Common myeloid progenitor, CD34-positive (primary cell): ENCODE measurements at regions not wholly inside any gene's neighbourhood (a gene's known extent, or its start where the extent isn't known, plus 50 kb on each side); places are given as distances from the start of the nearest gene placed in this dataset.

ENCODE experiments used
- CTCF ChIA-PET: fragments of 350-600 bp; sonication (Branson Sonifier 250); formaldehyde crosslinking; loops from one replicate; lab custom pipeline; 2021; ENCODE audit warnings: antibody characterized with exemption; lab: Charles Lee
- POLR2A ChIA-PET: fragments of 350-600 bp; sonication (Branson Sonifier 250); formaldehyde crosslinking; loops from one replicate; lab custom pipeline; 2021; ENCODE audit warnings: antibody characterized with exemption; lab: Charles Lee
- DNase-seq, 3 donors: peaks; one replicate each; pipeline versions ENCODE4 v3.0.0 to v3.0.0-alpha.2; 2013
- H3K27ac ChIP-seq, 2 experiments: 1 replicate in 1 of 2; 2 replicates in 1 of 2; pipeline ENCODE4 v1.7.0; 2013; ENCODE audit warnings: inconsistent platforms in 2 of 2, low read length in 2 of 2, mild to moderate bottlenecking in 2 of 2, low read depth in 1 of 2, moderate library complexity in 1 of 2; ENCODE audit not compliant: severe bottlenecking in 2 of 2, insufficient read depth in 1 of 2, poor library complexity in 1 of 2
- H3K27me3 ChIP-seq, 5 experiments: replicated peaks in 2 of 5; 1 replicate in 3 of 5; 2 replicates in 2 of 5; pipeline versions ENCODE4 v1.6.1 to v1.7.0; 2013; ENCODE audit warnings: low read length in 4 of 5, mild to moderate bottlenecking in 2 of 5, moderate library complexity in 2 of 5, inconsistent platforms in 1 of 5; ENCODE audit not compliant: insufficient read depth in 5 of 5, control insufficient read depth in 4 of 5
- H3K36me3 ChIP-seq, 4 experiments: 1 replicate in 2 of 4; 2 replicates in 2 of 4; pipeline versions ENCODE4 v1.6.1 to v1.7.0; 2013; ENCODE audit warnings: low read length in 3 of 4, control low read depth in 1 of 4, mild to moderate bottlenecking in 1 of 4; ENCODE audit not compliant: control insufficient read depth in 4 of 4, insufficient read depth in 4 of 4
- H3K4me1 ChIP-seq, 4 experiments: 1 replicate in 3 of 4; 2 replicates in 1 of 4; pipeline versions ENCODE4 v1.6.1 to v1.7.1; 2013; ENCODE audit warnings: low read length in 3 of 4, mild to moderate bottlenecking in 3 of 4, control low read depth in 1 of 4, inconsistent platforms in 1 of 4, moderate library complexity in 1 of 4; ENCODE audit not compliant: control insufficient read depth in 4 of 4, insufficient read depth in 4 of 4; ENCODE audit errors: control extremely low read depth in 1 of 4
- H3K4me3 ChIP-seq, 7 experiments: 1 replicate in 4 of 7; 2 replicates in 3 of 7; pipeline versions ENCODE4 v1.5.1 to v1.7.0; 2013; ENCODE audit warnings: mild to moderate bottlenecking in 7 of 7, low read length in 6 of 7, moderate library complexity in 6 of 7, inconsistent platforms in 2 of 7, low read depth in 2 of 7, control low read depth in 1 of 7; ENCODE audit not compliant: insufficient read depth in 4 of 7, control insufficient read depth in 1 of 7; ENCODE audit errors: extremely low read depth in 1 of 7
- H3K9me3 ChIP-seq, 5 experiments: 1 replicate in 4 of 5; 2 replicates in 1 of 5; pipeline versions ENCODE4 v1.6.1 to v1.7.1; 2013; ENCODE audit warnings: low read length in 4 of 5, mild to moderate bottlenecking in 2 of 5, inconsistent platforms in 1 of 5, low read depth in 1 of 5, moderate library complexity in 1 of 5; ENCODE audit not compliant: control insufficient read depth in 4 of 5, insufficient read depth in 2 of 5; ENCODE audit errors: control extremely low read depth in 1 of 5
- WGBS: methylation state at CpG from one replicate; pipeline ENCODE4 v1.1.5; 2013; ENCODE audit not compliant: insufficient coverage; 5-methylcytosine and 5-hydroxymethylcytosine counted together

DNA sequence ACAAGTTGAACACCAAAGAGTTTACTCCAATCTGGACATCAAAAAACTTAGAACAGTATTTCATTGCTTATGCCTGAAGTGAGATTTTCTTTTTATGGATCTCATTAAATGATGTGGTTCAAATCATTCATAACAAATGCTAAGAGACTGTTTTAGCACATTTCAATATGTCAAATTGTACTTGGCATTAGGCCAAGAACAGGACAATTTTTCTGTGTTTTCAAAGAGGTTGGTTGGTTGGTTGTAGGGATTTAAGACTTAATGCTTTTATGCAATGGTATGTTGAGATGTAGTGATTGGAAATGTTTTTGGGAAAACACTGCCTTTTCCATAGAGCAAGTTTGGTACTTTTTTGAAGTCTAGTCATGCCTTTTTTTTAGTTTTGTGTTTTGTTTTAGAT, 510.4 kb downstream of the ZNF674 start:
- H3K27me3 ChIP-seq = no peaks in the 10 kb centered on the region
- CTCF ChIA-PET = no interaction called here
- POLR2A ChIA-PET = no interaction called here

DNA sequence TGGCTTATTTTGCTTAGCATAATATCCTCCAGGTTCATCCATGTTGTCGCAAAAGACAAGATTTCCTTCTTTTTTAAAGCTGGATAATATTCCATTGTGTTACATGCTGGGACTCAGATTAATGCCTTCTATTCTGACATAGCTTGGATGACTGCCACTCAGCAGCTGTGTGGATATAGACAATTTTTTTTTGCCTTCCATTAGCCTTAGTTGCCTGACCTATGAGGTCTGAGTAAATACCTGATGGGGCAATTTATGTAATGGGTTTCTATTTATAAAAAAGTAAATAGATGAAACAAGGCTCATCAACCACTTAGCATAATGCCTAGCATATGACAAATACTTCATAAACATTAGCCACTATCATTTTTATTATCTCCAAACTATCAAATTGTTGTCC, 515.4 kb downstream of the ZNF674 start:
- Histone ChIP-seq H3K9me3 (no peaks in the 10 kb centered on the region), H3K27me3 (no peaks in the 10 kb centered on the region), H3K36me3 (no peaks in the 10 kb centered on the region), H3K4me1 (no peaks in the 10 kb centered on the region), H3K4me3 (no peak overlapping the region), H3K27ac (no peak overlapping the region)
- CTCF ChIA-PET = no interaction called here
- WGBS = no CpG with 5 or more reads among the region's 1 CpG
- DNase-seq = no peak
- POLR2A ChIA-PET = no interaction called here

More for the DNA sequence above, 510.4 kb downstream of the ZNF674 start:
- DNase-seq = no peak
- Histone ChIP-seq H3K4me1 (peaks cover 0 to 4% (median 0%) of the 10 kb centered on the region in 4 experiments), H3K9me3 (peaks cover 0 to 3% (median 2%) of the 10 kb centered on the region in 5 experiments), H3K36me3 (no peaks in the 10 kb centered on the region), H3K4me3 (no peak overlapping the region), H3K27ac (no peak overlapping the region)

DNA sequence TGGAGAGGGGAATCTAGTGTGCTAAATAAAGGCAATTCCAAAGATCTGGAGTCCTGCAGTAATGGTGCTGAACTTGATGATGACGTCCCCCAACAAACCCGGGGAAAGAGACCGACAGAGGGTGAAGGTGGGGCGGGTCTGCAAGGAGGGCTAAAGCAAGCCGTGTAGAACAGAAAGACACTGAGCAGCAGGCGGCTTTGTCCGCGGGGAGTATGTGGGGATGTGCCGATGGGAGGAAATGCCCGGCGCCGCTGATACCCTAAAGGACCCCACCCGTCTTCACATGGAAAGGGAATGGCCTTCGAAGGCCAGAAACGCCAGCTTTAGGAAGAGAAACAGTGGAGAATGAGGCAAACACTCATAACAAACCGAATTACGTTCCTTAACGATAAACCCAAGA, 528.9 kb downstream of the ZNF674 start:
- H3K4me1 ChIP-seq = peaks cover 0 to 4% (median 0%) of the 10 kb centered on the region in 4 experiments
- CTCF ChIA-PET = no interaction called here

DNA sequence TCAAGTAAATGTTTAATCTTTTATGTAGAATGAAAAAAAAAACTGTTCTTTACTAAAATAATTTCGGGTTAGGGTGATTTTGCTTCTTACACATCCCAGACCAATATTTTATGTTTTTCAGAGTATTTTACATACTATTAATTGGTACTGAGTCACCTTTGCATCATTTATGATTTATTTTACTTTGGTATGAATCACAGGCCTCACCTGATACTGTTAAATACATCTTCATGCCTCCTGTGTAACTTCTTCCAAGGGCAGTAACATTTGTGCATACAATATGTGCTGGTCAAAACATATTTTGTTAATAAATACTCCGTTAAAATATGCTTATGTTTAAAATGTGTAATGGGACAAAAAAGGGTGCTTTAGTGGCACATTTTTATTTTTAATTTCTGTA, 529.6 kb downstream of the ZNF674 start:
- Histone ChIP-seq H3K4me3 (no peak overlapping the region), H3K27me3 (peaks cover 0 to 2% (median 0%) of the 10 kb centered on the region in 5 experiments), H3K36me3 (no peaks in the 10 kb centered on the region), H3K4me1 (peaks cover 0 to 4% (median 0%) of the 10 kb centered on the region in 4 experiments), H3K27ac (no peak overlapping the region), H3K9me3 (no peaks in the 10 kb centered on the region)
- CTCF ChIA-PET = no interaction called here
- DNase-seq = no peak
- WGBS = no CpG with 5 or more reads among the region's 2 CpGs
- POLR2A ChIA-PET = no interaction called here

More for the DNA sequence above, 528.9 kb downstream of the ZNF674 start:
- no peak overlapping the region for H3K4me3 ChIP-seq
- no peaks in the 10 kb centered on the region for H3K9me3 ChIP-seq
- POLR2A ChIA-PET = no interaction called here
- no peak overlapping the region for H3K27ac ChIP-seq
- H3K36me3 ChIP-seq = no peaks in the 10 kb centered on the region
- no peak for DNase-seq
- WGBS = 78% methylated on average over 15 of the region's 18 CpGs
- peaks cover 0 to 2% (median 0%) of the 10 kb centered on the region in 5 experiments for H3K27me3 ChIP-seq

DNA sequence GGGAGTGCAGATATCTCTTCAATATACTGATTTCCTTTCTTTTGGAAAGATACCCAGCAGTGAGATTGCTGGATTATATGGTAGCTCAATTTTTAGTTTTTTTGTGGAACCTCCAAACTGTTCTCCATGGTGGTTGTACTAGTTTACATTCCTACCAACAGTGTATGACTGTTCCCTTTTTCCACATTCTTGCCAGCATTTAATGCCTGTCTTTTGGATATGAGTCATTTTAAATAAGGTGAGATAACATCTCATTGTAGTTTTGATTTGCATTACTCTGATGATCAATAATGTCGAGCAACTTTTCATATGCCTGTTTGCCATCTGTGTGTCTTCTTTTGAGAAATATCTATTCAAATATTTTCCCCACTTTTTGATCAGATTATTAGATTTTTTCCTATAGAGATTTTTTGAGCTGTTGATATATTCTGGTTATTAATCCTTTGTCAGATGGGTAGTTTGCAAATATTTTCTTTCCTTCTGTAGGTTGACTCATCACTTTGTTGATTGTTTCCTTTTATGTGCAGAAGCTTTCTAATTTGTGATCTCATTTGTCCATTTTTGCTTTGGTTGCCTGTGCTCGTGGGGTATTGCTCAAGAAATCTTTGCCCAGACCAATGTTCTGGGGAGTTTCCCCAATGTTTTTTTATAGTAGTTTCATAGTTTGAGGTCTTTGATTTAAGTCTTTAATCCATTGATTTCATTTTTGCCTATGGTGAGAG, 552.7 kb downstream of the ZNF674 start:
- H3K4me1 ChIP-seq = no peaks in the 10 kb centered on the region
- peaks cover 0 to 6% (median 0%) of the 10 kb centered on the region in 5 experiments for H3K9me3 ChIP-seq
- no peak overlapping the region for H3K4me3 ChIP-seq
- CTCF ChIA-PET = no interaction called here
- POLR2A ChIA-PET = no interaction called here
- H3K27ac ChIP-seq = no peak overlapping the region
- DNase-seq = no peak
- peaks cover 0 to 2% (median 0%) of the 10 kb centered on the region in 5 experiments for H3K27me3 ChIP-seq
- no peaks in the 10 kb centered on the region for H3K36me3 ChIP-seq
- 78% methylated on average over 1 of the region's 2 CpGs for WGBS

DNA sequence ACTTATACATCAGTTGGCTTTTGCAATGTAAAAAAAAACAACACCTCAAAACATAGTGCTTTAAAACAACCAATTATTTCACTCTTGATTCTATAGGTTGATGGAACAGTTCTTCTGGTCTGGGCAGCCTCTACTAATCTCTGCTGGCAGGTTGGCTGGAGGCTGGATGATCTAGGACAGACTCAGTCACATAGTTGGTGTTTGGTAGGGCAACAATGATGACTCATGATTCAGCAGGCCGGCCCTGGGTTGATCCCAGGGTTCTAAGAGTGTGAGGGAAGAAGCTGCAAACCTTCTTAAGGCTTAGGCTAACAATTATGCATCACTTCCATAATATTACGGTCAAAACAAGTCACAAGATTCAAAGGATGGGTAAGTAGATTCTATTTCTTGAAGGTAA, 558.2 kb downstream of the ZNF674 start:
- no peak for DNase-seq
- no peaks in the 10 kb centered on the region for H3K36me3 ChIP-seq
- no peaks in the 10 kb centered on the region for H3K27me3 ChIP-seq
- no peak overlapping the region for H3K27ac ChIP-seq
- POLR2A ChIA-PET = no interaction called here
- CTCF ChIA-PET = no interaction called here
- peaks cover 0 to 2% (median 0%) of the 10 kb centered on the region in 5 experiments for H3K9me3 ChIP-seq
- WGBS = 83% methylated on average over 1 of the region's 2 CpGs
- no peaks in the 10 kb centered on the region for H3K4me1 ChIP-seq
- H3K4me3 ChIP-seq = no peak overlapping the region

DNA sequence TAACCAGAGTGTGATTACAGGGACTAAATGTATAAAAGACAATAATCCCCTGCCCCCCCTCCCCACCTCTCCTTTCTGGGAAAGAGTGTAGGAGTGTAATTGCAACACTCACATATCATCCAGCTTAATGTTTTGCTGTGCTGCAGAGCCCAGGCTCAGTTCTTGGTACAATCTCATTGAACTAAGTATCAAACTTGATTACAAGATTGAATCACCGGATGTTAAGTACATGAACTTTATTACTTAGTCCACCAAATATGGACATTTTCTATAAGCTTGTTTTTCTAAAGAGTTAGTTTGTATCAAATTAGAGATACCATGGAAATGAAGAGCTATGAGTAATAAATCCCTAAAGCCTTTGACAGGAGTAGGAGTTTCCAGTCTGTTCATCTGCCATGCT, 559.1 kb downstream of the ZNF674 start:
- no peak overlapping the region for H3K4me3 ChIP-seq
- H3K27me3 ChIP-seq = no peaks in the 10 kb centered on the region
- ChIA-PET CTCF (no interaction called here), POLR2A (no interaction called here)
- no peaks in the 10 kb centered on the region for H3K36me3 ChIP-seq
- DNase-seq = no peak
- H3K4me1 ChIP-seq = no peaks in the 10 kb centered on the region
- H3K9me3 ChIP-seq = peaks cover 0 to 3% (median 0%) of the 10 kb centered on the region in 5 experiments
- no peak overlapping the region for H3K27ac ChIP-seq
- WGBS = no CpG with 5 or more reads among the region's 1 CpG
